ENCODE measurements at regions not wholly inside any gene's neighbourhood (a gene's known extent, or its start where the extent isn't known, plus 50 kb on each side); places are given as distances from the start of the nearest gene placed in this dataset.
A peak's percentile ranks its signal among the peaks of the same experiment; 100 is the strongest.
"Not testable (repeated sequence)": the region's sequence is repeated elsewhere in the genome, so short reads cannot be mapped to it uniquely, and the experiment has no call there.

DNA sequence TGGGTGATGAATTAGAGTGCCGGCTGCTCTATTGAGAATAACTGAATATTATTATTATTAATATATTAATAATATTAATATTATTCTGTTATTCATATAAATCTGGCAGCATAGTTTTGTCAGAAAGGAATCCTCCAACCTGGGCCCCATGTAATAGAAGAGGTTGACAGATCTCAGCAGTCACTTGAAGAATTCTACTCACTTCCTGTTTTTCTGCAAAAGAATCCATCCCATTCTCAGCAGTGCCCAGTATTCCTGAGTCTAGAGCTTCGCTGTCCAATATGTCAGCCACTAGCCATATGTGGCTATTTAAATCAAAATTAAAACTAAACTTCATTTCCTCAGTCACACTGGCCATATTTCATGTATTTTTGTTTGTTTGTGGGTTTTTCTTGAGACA lies 72.4 kb upstream of the USPL1 start:
- Mint-ChIP-seq H3K9me3 (ENCODE audit: insufficient read depth) (peaks cover 2% of the 10 kb centered on the region), H3K27me3 (no peaks in the 10 kb centered on the region), H3K4me3 (no peak overlapping the region), H3K27ac (no peak overlapping the region), H3K4me1 (peaks cover 9% of the 10 kb centered on the region)
- H3K9ac ChIP-seq (ENCODE audit: low read length) = no peak overlapping the region
- no peaks in the 10 kb centered on the region for H3K36me3 ChIP-seq (replicated peaks in 1 of 2; ENCODE audit: control extremely low read depth in 1 of 2, control insufficient read depth in 1 of 2, extremely low read depth in 1 of 2, insufficient read depth in 2 of 2, low read length in 1 of 2)
- no peaks in the 10 kb centered on the region for H3K79me2 ChIP-seq (ENCODE audit: control insufficient read depth, insufficient read depth, low read length)
- ChIA-PET POLR2A (no interaction called here), CTCF (interaction anchor here (1.1 kb wide), 1 partner anchor 12 kb away, joined by 3 read pairs; no protein-coding TSS in a partner anchor)
- DNase-seq = no peak
- H3K4me1 ChIP-seq (ENCODE audit: control insufficient read depth in 2 of 2, insufficient read depth in 2 of 2, low read length in 2 of 2) = peaks cover 8% of the 10 kb centered on the region in 2 donors
- peaks cover 4 to 13% (median 12%) of the 10 kb centered on the region in 3 donors for H3K9me3 ChIP-seq (ENCODE audit: control extremely low read depth in 1 of 3, control insufficient read depth in 2 of 3, insufficient read depth in 1 of 3, low read length in 2 of 3)
- whole genome bisulfite sequencing (ENCODE audit: insufficient coverage) = no CpG with 5 or more reads among the region's 2 CpGs
- no peak overlapping the region for H3K4me3 ChIP-seq (ENCODE audit: control extremely low read depth in 1 of 5, extremely low read depth in 1 of 5, insufficient read depth in 1 of 5, low read depth in 2 of 5, low read length in 4 of 5)
- H3K27me3 ChIP-seq (replicated peaks in 1 of 4; ENCODE audit: control extremely low read depth in 1 of 4, control insufficient read depth in 3 of 4, insufficient read depth in 4 of 4, low read length in 3 of 4) = no peaks in the 10 kb centered on the region
- no peak for ATAC-seq (ENCODE audit: low read depth)
- intact Hi-C loops (cut with micrococcal nuclease) = no loop called here
- no peak for TF ChIP-seq EZH2 (IDR thresholded peaks at IDR 0.05; ENCODE audit: borderline replicate concordance, insufficient read depth, low read depth, low read length, poor library complexity, severe bottlenecking)
- TF ChIP-seq, protein P1, sequence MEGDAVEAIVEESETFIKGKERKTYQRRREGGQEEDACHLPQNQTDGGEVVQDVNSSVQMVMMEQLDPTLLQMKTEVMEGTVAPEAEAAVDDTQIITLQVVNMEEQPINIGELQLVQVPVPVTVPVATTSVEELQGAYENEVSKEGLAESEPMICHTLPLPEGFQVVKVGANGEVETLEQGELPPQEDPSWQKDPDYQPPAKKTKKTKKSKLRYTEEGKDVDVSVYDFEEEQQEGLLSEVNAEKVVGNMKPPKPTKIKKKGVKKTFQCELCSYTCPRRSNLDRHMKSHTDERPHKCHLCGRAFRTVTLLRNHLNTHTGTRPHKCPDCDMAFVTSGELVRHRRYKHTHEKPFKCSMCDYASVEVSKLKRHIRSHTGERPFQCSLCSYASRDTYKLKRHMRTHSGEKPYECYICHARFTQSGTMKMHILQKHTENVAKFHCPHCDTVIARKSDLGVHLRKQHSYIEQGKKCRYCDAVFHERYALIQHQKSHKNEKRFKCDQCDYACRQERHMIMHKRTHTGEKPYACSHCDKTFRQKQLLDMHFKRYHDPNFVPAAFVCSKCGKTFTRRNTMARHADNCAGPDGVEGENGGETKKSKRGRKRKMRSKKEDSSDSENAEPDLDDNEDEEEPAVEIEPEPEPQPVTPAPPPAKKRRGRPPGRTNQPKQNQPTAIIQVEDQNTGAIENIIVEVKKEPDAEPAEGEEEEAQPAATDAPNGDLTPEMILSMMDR (IDR thresholded peaks at IDR 0.05) = no peak
- no peak overlapping the region for H3K4me2 ChIP-seq (replicated peaks; ENCODE audit: low read depth, low read length, poor library complexity, severe bottlenecking)
- no peak overlapping the region for H3K27ac ChIP-seq (ENCODE audit: low read length in 2 of 2)
- no peak overlapping the region for H2AFZ ChIP-seq (ENCODE audit: insufficient read depth, low read depth, low read length, poor library complexity, severe bottlenecking)
- H4K20me1 ChIP-seq (ENCODE audit: control insufficient read depth, insufficient read depth, low read length, poor library complexity, severe bottlenecking) = no peaks in the 10 kb centered on the region

GRCh38 chr13:30548046-30548445 lies 69.7 kb upstream of the USPL1 start:
- H3K4me3 ChIP-seq (ENCODE audit: control extremely low read depth in 1 of 5, extremely low read depth in 1 of 5, insufficient read depth in 1 of 5, low read depth in 2 of 5, low read length in 4 of 5); intact Hi-C loops (cut with micrococcal nuclease); H3K27me3 Mint-ChIP-seq; H3K4me1 Mint-ChIP-seq; POLR2A ChIA-PET; H3K9ac ChIP-seq (ENCODE audit: low read length); H4K20me1 ChIP-seq (ENCODE audit: control insufficient read depth, insufficient read depth, low read length, poor library complexity, severe bottlenecking); H3K4me2 ChIP-seq (replicated peaks; ENCODE audit: low read depth, low read length, poor library complexity, severe bottlenecking); H3K4me3 Mint-ChIP-seq; H3K27me3 ChIP-seq (replicated peaks in 1 of 4; ENCODE audit: control extremely low read depth in 1 of 4, control insufficient read depth in 3 of 4, insufficient read depth in 4 of 4, low read length in 3 of 4); CTCF ChIA-PET; H3K79me2 ChIP-seq (ENCODE audit: control insufficient read depth, insufficient read depth, low read length); H3K9me3 Mint-ChIP-seq (ENCODE audit: insufficient read depth); H3K4me1 ChIP-seq (ENCODE audit: control insufficient read depth in 2 of 2, insufficient read depth in 2 of 2, low read length in 2 of 2); H3K36me3 ChIP-seq (replicated peaks in 1 of 2; ENCODE audit: control extremely low read depth in 1 of 2, control insufficient read depth in 1 of 2, extremely low read depth in 1 of 2, insufficient read depth in 2 of 2, low read length in 1 of 2): not testable (repeated sequence)
- peaks cover 4 to 13% (median 12%) of the 10 kb centered on the region in 3 donors for H3K9me3 ChIP-seq (ENCODE audit: control extremely low read depth in 1 of 3, control insufficient read depth in 2 of 3, insufficient read depth in 1 of 3, low read length in 2 of 3)
- 0% methylated on average over 1 of the region's 5 CpGs for WGBS (ENCODE audit: insufficient coverage)
- ATAC-seq (ENCODE audit: low read depth) (peak; percentile 54), DNase-seq (peak; percentile 73)
- H2AFZ ChIP-seq (ENCODE audit: insufficient read depth, low read depth, low read length, poor library complexity, severe bottlenecking) = peak overlapping the region; percentile 43
- H3K27ac ChIP-seq (ENCODE audit: low read length in 2 of 2) = peak overlapping the region in 1 of 2 donors; percentile 28
- peak overlapping the region; percentile 83 for H3K27ac Mint-ChIP-seq

All from B cell (primary cell).